ENCODE measurements at regions not wholly inside any gene's neighbourhood (a gene's known extent, or its start where the extent isn't known, plus 50 kb on each side); places are given as distances from the start of the nearest gene placed in this dataset.

- TF ChIP-seq YY1 (IDR thresholded peaks at IDR 0.05; ENCODE audit: insufficient read depth, insufficient read length) = no peak
- TF ChIP-seq ZNF274 (IDR thresholded peaks at IDR 0.05; ENCODE audit: low read depth, low read length) = no peak
Measured at GRCh38 chr4:54794579-54794978, 136.8 kb downstream of the KIT start.
